ENCODE measurements at regions not wholly inside any gene's neighbourhood (a gene's known extent, or its start where the extent isn't known, plus 50 kb on each side); places are given as distances from the start of the nearest gene placed in this dataset.

- TF ChIP-seq CTCF (IDR thresholded peaks at IDR 0.05), result no peak
- WGBS, 2 donors, result 71 to 77% methylated on average over 3 of the region's 3 CpGs
- FAIRE-seq (no peak), ATAC-seq (no peak), DNase-seq (no peak)
- Histone ChIP-seq H3K9me3 (no peaks in the 10 kb centered on the region), H3K36me3 (no peaks in the 10 kb centered on the region), H3K4me3 (no peak overlapping the region), H3K27ac (no peak overlapping the region), H3K27me3 (no peaks in the 10 kb centered on the region), H3K4me1 (no peaks in the 10 kb centered on the region)
- intact Hi-C loops (cut with DNase I), result no loop called here
Measured at GRCh38 chr20:12528104-12528503, 480.7 kb upstream of the SPTLC3 start.

- H3K36me3 ChIP-seq, result no peaks in the 10 kb centered on the region
- H3K9me3 ChIP-seq, result no peaks in the 10 kb centered on the region
- H3K27me3 ChIP-seq, result no peaks in the 10 kb centered on the region
- no peak overlapping the region for H3K27ac ChIP-seq
- TF ChIP-seq CTCF (IDR thresholded peaks at IDR 0.05), result no peak
- ATAC-seq, result no peak
- DNase-seq, result no peak
- 47 to 52% methylated on average over 3 of the region's 3 CpGs for WGBS, 2 donors
- no peaks in the 10 kb centered on the region for H3K4me1 ChIP-seq
- no peak overlapping the region for H3K4me3 ChIP-seq
- intact Hi-C loops (cut with DNase I), result no loop called here
- FAIRE-seq, result no peak
Measured at GRCh38 chr20:12528591-12529041, 480.2 kb upstream of the SPTLC3 start.

GRCh38 chr20:12531626-12532025, 477.1 kb upstream of the SPTLC3 start:
- no peaks in the 10 kb centered on the region for H3K36me3 ChIP-seq
- no peaks in the 10 kb centered on the region for H3K27me3 ChIP-seq
- H3K27ac ChIP-seq, result no peak overlapping the region
- FAIRE-seq (no peak), DNase-seq (no peak), ATAC-seq (no peak)
- H3K9me3 ChIP-seq, result peaks cover 0 to 2% (median 0%) of the 10 kb centered on the region in 4 donors
- no peaks in the 10 kb centered on the region for H3K4me1 ChIP-seq
- intact Hi-C loops (cut with DNase I), result no loop called here
- no peak for TF ChIP-seq CTCF (IDR thresholded peaks at IDR 0.05)
- no peak overlapping the region for H3K4me3 ChIP-seq

- intact Hi-C loops (cut with DNase I), result no loop called here
- no peak for DNase-seq
- no peak for TF ChIP-seq CTCF (IDR thresholded peaks at IDR 0.05)
- Histone ChIP-seq H3K4me3 (no peak overlapping the region), H3K36me3 (no peaks in the 10 kb centered on the region), H3K4me1 (no peaks in the 10 kb centered on the region), H3K27ac (no peak overlapping the region), H3K9me3 (peaks cover 0 to 4% (median 0%) of the 10 kb centered on the region in 4 donors), H3K27me3 (no peaks in the 10 kb centered on the region)
- FAIRE-seq, result no peak
- WGBS, 2 donors, result 10 to 16% methylated on average over 1 of the region's 1 CpG
- no peak for ATAC-seq
Measured at GRCh38 chr20:12535316-12535715, 473.5 kb upstream of the SPTLC3 start.

- ATAC-seq (no peak), DNase-seq (no peak), FAIRE-seq (no peak)
- no peak for TF ChIP-seq CTCF (IDR thresholded peaks at IDR 0.05)
- intact Hi-C loops (cut with DNase I), result no loop called here
- H3K27me3 ChIP-seq, result no peaks in the 10 kb centered on the region
- no peak overlapping the region for H3K27ac ChIP-seq
- no peaks in the 10 kb centered on the region for H3K36me3 ChIP-seq
- H3K9me3 ChIP-seq, result peaks cover 0 to 4% (median 0%) of the 10 kb centered on the region in 4 donors
- H3K4me1 ChIP-seq, result no peaks in the 10 kb centered on the region
- H3K4me3 ChIP-seq, result no peak overlapping the region
- 93 to 98% methylated on average over 2 of the region's 2 CpGs for WGBS, 2 donors
Measured at GRCh38 chr20:12535770-12536169, 473.0 kb upstream of the SPTLC3 start.
